ENCODE measurements at regions not wholly inside any gene's neighbourhood (a gene's known extent, or its start where the extent isn't known, plus 50 kb on each side); places are given as distances from the start of the nearest gene placed in this dataset.
A peak's percentile ranks its signal among the peaks of the same experiment; 100 is the strongest.
"Not testable (repeated sequence)": the region's sequence is repeated elsewhere in the genome, so short reads cannot be mapped to it uniquely, and the experiment has no call there.

- peak; percentile 46 for DNase-seq
These were observed 233.1 kb upstream of the FZD8 start for GRCh38 chr10:35875016-35875676.

- peak; percentile 69 for DNase-seq
These were observed 232.4 kb upstream of the FZD8 start for GRCh38 chr10:35874311-35875015.

GRCh38 chr10:35872671-35873070 lies 230.6 kb upstream of the FZD8 start:
- DNase-seq, result peak; percentile 29

GRCh38 chr10:35870665-35871310 lies 228.7 kb upstream of the FZD8 start:
- DNase-seq, result no peak

- not testable (repeated sequence) for DNase-seq
These were observed 216.7 kb upstream of the FZD8 start for GRCh38 chr10:35858676-35859283.

GRCh38 chr10:35857860-35858259 lies 215.8 kb upstream of the FZD8 start:
- DNase-seq, result no peak

GRCh38 chr10:35855155-35855947 lies 213.3 kb upstream of the FZD8 start:
- DNase-seq, result no peak

GRCh38 chr10:35854661-35855060 lies 212.6 kb upstream of the FZD8 start:
- DNase-seq, result no peak

GRCh38 chr10:35852721-35853120 lies 210.6 kb upstream of the FZD8 start:
- no peak for DNase-seq

- no peak for DNase-seq
These were observed 206.3 kb upstream of the FZD8 start for GRCh38 chr10:35848412-35848811.

GRCh38 chr10:35844686-35845085 lies 202.6 kb upstream of the FZD8 start:
- DNase-seq, result no peak

GRCh38 chr10:35843524-35844181 lies 201.6 kb upstream of the FZD8 start:
- DNase-seq, result no peak

- no peak for DNase-seq
These were observed 196.0 kb upstream of the FZD8 start for GRCh38 chr10:35838054-35838453.

- no peak for DNase-seq
These were observed 193.4 kb upstream of the FZD8 start for GRCh38 chr10:35835545-35835944.

GRCh38 chr10:35834877-35835494 lies 192.9 kb upstream of the FZD8 start:
- DNase-seq, result peak; percentile 58

GRCh38 chr10:35827783-35828182 lies 185.7 kb upstream of the FZD8 start:
- DNase-seq, result no peak

GRCh38 chr10:35824704-35825103 lies 182.6 kb upstream of the FZD8 start:
- DNase-seq, result no peak

GRCh38 chr10:35822316-35822715 lies 180.2 kb upstream of the FZD8 start:
- DNase-seq, result peak; percentile 62

GRCh38 chr10:35821339-35821911 lies 179.3 kb upstream of the FZD8 start:
- no peak for DNase-seq

- no peak for DNase-seq
These were observed 177.6 kb upstream of the FZD8 start for GRCh38 chr10:35819736-35820135.

GRCh38 chr10:35819011-35819410 lies 176.9 kb upstream of the FZD8 start:
- no peak for DNase-seq

Measured in retina (tissue), 1 donor.